ENCODE measurements at regions not wholly inside any gene's neighbourhood (a gene's known extent, or its start where the extent isn't known, plus 50 kb on each side); places are given as distances from the start of the nearest gene placed in this dataset.
"Not testable (repeated sequence)": the region's sequence is repeated elsewhere in the genome, so short reads cannot be mapped to it uniquely, and the experiment has no call there.

- not testable (repeated sequence) for DNase-seq (ENCODE audit: low read depth); H3K4me3 ChIP-seq (ENCODE audit: low read length)
These were observed 1548.3 kb downstream of the RPIA start for GRCh38 chr2:90239769-90240168.

DNA sequence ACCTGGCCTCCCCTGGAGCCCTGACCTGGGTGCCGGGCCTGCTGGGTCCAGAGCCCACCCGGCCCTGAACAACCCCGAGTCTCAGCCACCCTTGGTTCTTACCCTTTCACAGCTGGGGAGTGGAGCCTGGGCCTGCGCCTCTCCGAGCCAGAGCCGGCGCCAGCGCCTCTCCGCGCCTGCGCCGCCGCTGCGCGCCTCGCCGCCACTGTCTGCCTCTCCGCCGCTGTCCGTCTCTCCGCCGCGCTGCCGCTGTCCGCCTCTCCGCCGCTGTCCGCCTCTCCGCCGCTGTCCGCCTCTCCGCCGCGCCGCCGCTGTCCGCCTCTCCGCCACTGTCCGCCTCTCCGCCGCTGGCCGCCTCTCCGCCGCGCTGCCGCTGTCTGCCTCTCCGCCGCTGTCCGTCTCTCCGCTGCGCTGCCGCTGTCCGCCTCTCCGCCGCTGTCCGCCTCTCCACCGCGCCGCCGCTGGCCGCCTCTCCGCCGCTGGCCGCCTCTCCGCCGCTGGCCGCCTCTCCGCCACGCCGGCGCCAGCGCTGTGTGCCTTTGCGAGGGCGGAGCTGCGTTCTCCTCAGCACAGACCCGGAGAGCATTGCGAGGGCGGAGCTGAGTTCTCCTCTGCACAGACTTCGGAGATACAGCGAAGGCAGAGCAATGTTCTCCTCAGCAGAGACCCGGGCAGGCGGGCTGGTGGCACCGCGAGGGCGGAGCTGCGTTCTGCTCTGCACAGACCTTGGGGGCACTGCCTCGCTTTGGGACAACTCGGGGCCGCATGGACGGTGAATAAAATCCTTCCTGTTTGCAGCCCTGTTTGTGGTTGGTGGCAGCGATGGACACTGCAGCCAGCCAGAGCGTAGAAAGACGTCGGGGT, 1553.7 kb downstream of the RPIA start:
- peak; percentile 1 for DNase-seq (ENCODE audit: low read depth)
- H3K4me3 ChIP-seq (ENCODE audit: low read length): not testable (repeated sequence)

GRCh38 chr2:90248400-90248799, 1556.9 kb downstream of the RPIA start:
- not testable (repeated sequence) for DNase-seq (ENCODE audit: low read depth); H3K4me3 ChIP-seq (ENCODE audit: low read length)

- not testable (repeated sequence) for DNase-seq (ENCODE audit: low read depth)
These were observed 1558.9 kb downstream of the RPIA start for GRCh38 chr2:90250350-90250749.

GRCh38 chr2:90251576-90251975, 1560.1 kb downstream of the RPIA start:
- H3K4me3 ChIP-seq (ENCODE audit: low read length); DNase-seq (ENCODE audit: low read depth): not testable (repeated sequence)

More at GRCh38 chr2:90250350-90250749, 1558.9 kb downstream of the RPIA start:
- H3K4me3 ChIP-seq (ENCODE audit: low read length): not testable (repeated sequence)

GRCh38 chr2:90253306-90253705, 1561.8 kb downstream of the RPIA start:
- not testable (repeated sequence) for DNase-seq (ENCODE audit: low read depth); H3K4me3 ChIP-seq (ENCODE audit: low read length)

- not testable (repeated sequence) for H3K4me3 ChIP-seq (ENCODE audit: low read length); DNase-seq (ENCODE audit: low read depth)
These were observed 1575.4 kb downstream of the RPIA start for GRCh38 chr2:90266888-90267287.

- not testable (repeated sequence) for DNase-seq (ENCODE audit: low read depth); H3K4me3 ChIP-seq (ENCODE audit: low read length)
These were observed 1596.3 kb downstream of the RPIA start for GRCh38 chr2:90287751-90288150.

DNA sequence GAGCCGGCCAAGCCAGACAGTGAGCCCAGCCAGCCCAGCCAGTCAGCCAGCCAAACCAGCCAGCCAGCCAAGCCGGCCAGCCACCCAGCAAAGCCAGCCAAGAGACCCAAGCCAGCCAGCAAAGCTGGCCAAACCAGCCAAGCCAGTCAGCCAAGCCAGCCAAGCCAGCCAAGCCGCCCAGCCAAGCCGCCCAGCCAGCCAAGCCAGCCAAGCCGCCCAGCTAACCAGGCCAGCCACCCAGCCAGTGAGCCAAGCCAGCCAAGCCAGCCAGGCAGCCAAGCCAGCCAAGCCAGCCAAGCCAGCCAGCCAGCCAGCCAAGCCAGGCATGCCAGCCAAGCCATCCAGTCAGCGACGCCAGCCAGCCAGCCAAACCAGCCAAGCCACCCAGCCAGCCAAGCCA, 1596.9 kb downstream of the RPIA start:
- not testable (repeated sequence) for DNase-seq (ENCODE audit: low read depth); H3K4me3 ChIP-seq (ENCODE audit: low read length)

GRCh38 chr2:90289291-90289980, 1598.0 kb downstream of the RPIA start:
- not testable (repeated sequence) for DNase-seq (ENCODE audit: low read depth); H3K4me3 ChIP-seq (ENCODE audit: low read length)

- DNase-seq (ENCODE audit: low read depth); H3K4me3 ChIP-seq (ENCODE audit: low read length): not testable (repeated sequence)
These were observed 1599.2 kb downstream of the RPIA start for GRCh38 chr2:90290701-90291100.

- H3K4me3 ChIP-seq (ENCODE audit: low read length); DNase-seq (ENCODE audit: low read depth): not testable (repeated sequence)
These were observed 1599.9 kb downstream of the RPIA start for GRCh38 chr2:90291168-90291883.

- not testable (repeated sequence) for H3K4me3 ChIP-seq (ENCODE audit: low read length); DNase-seq (ENCODE audit: low read depth)
These were observed 1600.5 kb downstream of the RPIA start for GRCh38 chr2:90291934-90292333.

- H3K4me3 ChIP-seq (ENCODE audit: low read length); DNase-seq (ENCODE audit: low read depth): not testable (repeated sequence)
These were observed 1601.0 kb downstream of the RPIA start for GRCh38 chr2:90292451-90292850.

DNA sequence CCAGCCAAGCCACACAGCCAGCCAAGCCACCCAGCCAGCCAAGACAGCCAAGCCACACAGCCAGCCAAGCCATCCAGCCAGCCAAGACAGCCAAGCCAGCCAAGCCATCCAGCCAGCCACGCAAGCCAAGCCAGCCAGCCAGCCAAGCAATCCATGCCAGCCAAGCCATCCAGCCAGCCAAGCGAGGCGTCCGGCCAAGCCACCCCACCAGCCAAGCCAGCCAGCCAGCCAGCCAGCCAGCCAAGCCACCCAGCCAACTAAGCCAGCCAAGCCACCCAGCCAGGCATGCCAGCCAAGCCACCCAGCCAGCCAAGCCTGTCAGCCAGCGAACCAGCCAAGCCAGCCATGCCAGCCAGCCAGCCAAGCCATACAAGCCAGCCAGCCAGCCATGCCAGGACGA, 1601.8 kb downstream of the RPIA start:
- not testable (repeated sequence) for DNase-seq (ENCODE audit: low read depth); H3K4me3 ChIP-seq (ENCODE audit: low read length)

GRCh38 chr2:90293806-90294205, 1602.3 kb downstream of the RPIA start:
- DNase-seq (ENCODE audit: low read depth); H3K4me3 ChIP-seq (ENCODE audit: low read length): not testable (repeated sequence)

- DNase-seq (ENCODE audit: low read depth); H3K4me3 ChIP-seq (ENCODE audit: low read length): not testable (repeated sequence)
These were observed 1603.7 kb downstream of the RPIA start for GRCh38 chr2:90295036-90295750.

- not testable (repeated sequence) for DNase-seq (ENCODE audit: low read depth); H3K4me3 ChIP-seq (ENCODE audit: low read length)
These were observed 1605.0 kb downstream of the RPIA start for GRCh38 chr2:90296484-90296777.

DNA sequence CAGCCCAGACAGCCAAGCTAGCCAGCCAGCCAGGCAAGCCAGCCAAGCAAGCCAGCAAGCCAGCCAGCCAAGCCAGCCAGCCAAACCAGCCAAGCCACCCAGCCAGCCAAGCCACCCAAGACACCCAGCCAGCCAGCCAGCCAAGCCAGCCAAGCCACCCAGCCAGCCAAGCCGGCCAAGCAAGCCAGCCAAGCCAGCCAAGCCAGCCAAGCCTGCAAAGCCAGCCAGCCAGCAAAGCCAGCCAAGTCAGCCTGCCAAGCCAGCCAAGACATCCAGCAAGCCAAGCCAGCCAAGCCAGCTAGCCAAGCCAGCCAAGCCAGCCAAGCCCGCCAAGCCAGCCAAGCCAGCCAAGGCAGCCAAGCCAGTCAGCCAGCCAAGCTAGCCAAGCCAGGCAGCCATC, 1606.2 kb downstream of the RPIA start:
- not testable (repeated sequence) for DNase-seq (ENCODE audit: low read depth); H3K4me3 ChIP-seq (ENCODE audit: low read length)

All from AG10803 (cell line).